ENCODE measurements at regions not wholly inside any gene's neighbourhood (a gene's known extent, or its start where the extent isn't known, plus 50 kb on each side); places are given as distances from the start of the nearest gene placed in this dataset.

GRCh38 chr14:87255058-87255457 lies 737.9 kb downstream of the GALC start:
- TF ChIP-seq CTCF (conservative IDR thresholded peaks at IDR 0.05) (no peak), ZFX (IDR thresholded peaks at IDR 0.05) (no peak)

All from C4-2B (cell line).